Forelimb muscle (tissue), 1 donor: ENCODE measurements at regions not wholly inside any gene's neighbourhood (a gene's known extent, or its start where the extent isn't known, plus 50 kb on each side); places are given as distances from the start of the nearest gene placed in this dataset.
"Not testable (repeated sequence)": the region's sequence is repeated elsewhere in the genome, so short reads cannot be mapped to it uniquely, and the experiment has no call there.

Experiments used
- DNase-seq: peaks from one replicate; pipeline ENCODE4 v3.0.0-alpha.2; 2013; ENCODE audit warnings: low read depth

GRCh38 chr22:48302657-48303368, 1524.9 kb downstream of the BRD1 start:
- DNase-seq = no peak

- DNase-seq = no peak
Observed at GRCh38 chr22:48301908-48302307, 1525.8 kb downstream of the BRD1 start.

GRCh38 chr22:48301421-48301820, 1526.3 kb downstream of the BRD1 start:
- no peak for DNase-seq

- no peak for DNase-seq
Observed at GRCh38 chr22:48300877-48301276, 1526.8 kb downstream of the BRD1 start.

- DNase-seq = no peak
Observed at GRCh38 chr22:48299801-48300200, 1527.9 kb downstream of the BRD1 start.

- no peak for DNase-seq
Observed at GRCh38 chr22:48299124-48299523, 1528.5 kb downstream of the BRD1 start.

GRCh38 chr22:48297296-48297695, 1530.4 kb downstream of the BRD1 start:
- DNase-seq = no peak

- not testable (repeated sequence) for DNase-seq
Observed at GRCh38 chr22:48289954-48290353, 1527.5 kb downstream of the TBC1D22A start.

GRCh38 chr22:48288376-48288940, 1526.0 kb downstream of the TBC1D22A start:
- DNase-seq = no peak

- DNase-seq = no peak
Observed at GRCh38 chr22:48287031-48287430, 1524.6 kb downstream of the TBC1D22A start.

GRCh38 chr22:48284671-48285070, 1522.2 kb downstream of the TBC1D22A start:
- DNase-seq = no peak

- no peak for DNase-seq
Observed at GRCh38 chr22:48282804-48283203, 1520.4 kb downstream of the TBC1D22A start.

GRCh38 chr22:48279461-48279756, 1517.0 kb downstream of the TBC1D22A start:
- no peak for DNase-seq

- no peak for DNase-seq
Observed at GRCh38 chr22:48278620-48279460, 1516.4 kb downstream of the TBC1D22A start.

GRCh38 chr22:48277868-48278581, 1515.6 kb downstream of the TBC1D22A start:
- no peak for DNase-seq

- no peak for DNase-seq
Observed at GRCh38 chr22:48276994-48277867, 1514.8 kb downstream of the TBC1D22A start.

- no peak for DNase-seq
Observed at GRCh38 chr22:48275412-48275811, 1513.0 kb downstream of the TBC1D22A start.

GRCh38 chr22:48270731-48271130, 1508.3 kb downstream of the TBC1D22A start:
- no peak for DNase-seq

GRCh38 chr22:48268771-48269552, 1506.5 kb downstream of the TBC1D22A start:
- DNase-seq = no peak

- no peak for DNase-seq
Observed at GRCh38 chr22:48268293-48268692, 1505.8 kb downstream of the TBC1D22A start.
